ENCODE measurements at regions not wholly inside any gene's neighbourhood (a gene's known extent, or its start where the extent isn't known, plus 50 kb on each side); places are given as distances from the start of the nearest gene placed in this dataset.
A peak's percentile ranks its signal among the peaks of the same experiment; 100 is the strongest.

- TF ChIP-seq REST (IDR thresholded peaks at IDR 0.05; ENCODE audit: borderline replicate concordance) = peak; percentile 50; the same call in 1 of the 2 replicates
- no peak for TF ChIP-seq REST (CRISPR knock-in tag; IDR thresholded peaks at IDR 0.05; ENCODE audit: low read depth)
- no peak for TF ChIP-seq NFE2 (IDR thresholded peaks at IDR 0.05; ENCODE audit: low read depth)
- TF ChIP-seq STAT5A (IDR thresholded peaks at IDR 0.05; ENCODE audit: borderline replicate concordance, low read length) = no peak
- no peak for TF ChIP-seq SMARCE1 (IDR thresholded peaks at IDR 0.05)
- no peak for TF ChIP-seq RAD51 (IDR thresholded peaks at IDR 0.05; ENCODE audit: borderline replicate concordance, low read depth)
- TF ChIP-seq RB1 (IDR thresholded peaks at IDR 0.05; ENCODE audit: low read depth) = no peak
- no peak for TF ChIP-seq RFX7 (CRISPR knock-in tag; IDR thresholded peaks at IDR 0.05)
- TF ChIP-seq PKNOX1 (IDR thresholded peaks at IDR 0.05) = no peak
- TF ChIP-seq ELF2 (CRISPR knock-in tag; IDR thresholded peaks at IDR 0.05) = no peak
- TF ChIP-seq TBL1XR1 (IDR thresholded peaks at IDR 0.05; ENCODE audit: low read length in 2 of 2) = no peak
- no peak for TF ChIP-seq PYGO2 (tag; IDR thresholded peaks at IDR 0.05)
- TF ChIP-seq RAD21 (CRISPR knock-in tag; conservative IDR thresholded peaks at IDR 0.05 in 1 of 2, IDR thresholded peaks at IDR 0.05 in 1 of 2) = peak; percentile 75 to 86
- TF ChIP-seq TEAD2 (tag; IDR thresholded peaks at IDR 0.05) = no peak
- TF ChIP-seq HDAC2 (IDR thresholded peaks at IDR 0.05) = no peak
- TF ChIP-seq TAF1 (IDR thresholded peaks at IDR 0.05; ENCODE audit: control insufficient read depth, extremely low read depth, insufficient read depth, low read length, severe bottlenecking) = no peak
- no peak for TF ChIP-seq ZNF445 (CRISPR knock-in tag; IDR thresholded peaks at IDR 0.05; ENCODE audit: low read depth)
- TF ChIP-seq TFAM (CRISPR knock-in tag; conservative IDR thresholded peaks at IDR 0.05) = no peak
- TF ChIP-seq PREB (CRISPR knock-in tag; IDR thresholded peaks at IDR 0.05) = no peak
These were observed 133.8 kb upstream of the SLC24A2 start (continued) for GRCh38 chr9:19922476-19923118.
